SK-N-MC (cell line): ENCODE measurements at regions not wholly inside any gene's neighbourhood (a gene's known extent, or its start where the extent isn't known, plus 50 kb on each side); places are given as distances from the start of the nearest gene placed in this dataset.

Experiments used
- DNase-seq: peaks from one replicate; pipeline ENCODE4 v3.0.0-alpha.2; 2011; ENCODE audit warnings: low read depth, low spot score
- H3K27ac ChIP-seq: fragments of 200-600 bp; sonication (generic); 2 replicates; pipeline ENCODE4 v1.5.1; 2016; ENCODE audit warnings: mixed run types
- H3K36me3 ChIP-seq: fragments of 200-600 bp; sonication (generic); 2 replicates; pipeline ENCODE4 v1.6.1; 2017; ENCODE audit warnings: antibody characterized with exemption, low read length, mixed read lengths; ENCODE audit not compliant: insufficient read depth
- H3K4me3 ChIP-seq: fragments of 200-600 bp; sonication (generic); 2 replicates; pipeline ENCODE4 v1.5.1; 2016
- H3K9ac ChIP-seq: fragments of 200-600 bp; sonication (generic); 2 replicates; pipeline ENCODE4 v1.8.0; 2017; ENCODE audit warnings: mixed run types, mixed read lengths; ENCODE audit not compliant: insufficient read length
- H3K9me3 ChIP-seq: fragments of 200-600 bp; sonication (generic); 2 replicates; pipeline ENCODE4 v1.6.1; 2017; ENCODE audit warnings: low read depth, mild to moderate bottlenecking, antibody characterized with exemption, low read length, moderate library complexity, mixed read lengths
- EZH2 ChIP-seq: fragments of 200-600 bp; sonication (generic); IDR thresholded peaks from one replicate; pipeline ENCODE4 v1.6.1; 2017; ENCODE audit warnings: antibody characterized with exemption
- FOXP2 ChIP-seq: optimal IDR thresholded peaks from 2 replicates; pipeline ENCODE3; 2011; ENCODE audit warnings: mild to moderate bottlenecking, moderate library complexity; ENCODE audit not compliant: insufficient read depth; ENCODE audit errors: extremely low read length, control extremely low read depth
- POLR2AphosphoS5 ChIP-seq: IDR thresholded peaks from 2 replicates; pipeline ENCODE4 v1.6.1; 2012; ENCODE audit warnings: mild to moderate bottlenecking, low read depth, low read length, borderline replicate concordance

DNA sequence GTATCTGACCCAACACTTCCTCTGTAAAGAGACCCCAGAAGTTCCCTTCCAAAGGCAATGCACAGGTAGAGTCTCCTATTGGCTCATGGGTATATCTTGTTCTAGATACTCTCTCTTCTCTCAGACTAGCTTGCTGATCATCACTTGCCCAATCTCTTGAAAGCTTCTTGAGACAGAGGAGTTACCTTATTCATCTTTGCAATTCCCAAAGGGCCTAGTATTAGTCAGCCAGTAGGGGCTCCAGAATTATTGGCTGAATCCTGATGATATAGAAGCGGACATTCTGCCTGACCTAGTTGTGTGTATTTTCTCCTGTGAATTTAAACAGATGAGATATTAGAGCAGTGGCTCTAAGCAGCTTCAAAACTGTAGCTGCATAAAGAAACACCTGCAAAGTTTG lies 304.0 kb upstream of the KLF4 start:
- Histone ChIP-seq H3K27ac (no peak overlapping the region), H3K9ac (no peak overlapping the region), H3K4me3 (no peak overlapping the region), H3K9me3 (no peaks in the 10 kb centered on the region), H3K36me3 (no peaks in the 10 kb centered on the region)
- no peak for DNase-seq
- TF ChIP-seq EZH2 (no peak), FOXP2 (no peak), POLR2AphosphoS5 (no peak)

DNA sequence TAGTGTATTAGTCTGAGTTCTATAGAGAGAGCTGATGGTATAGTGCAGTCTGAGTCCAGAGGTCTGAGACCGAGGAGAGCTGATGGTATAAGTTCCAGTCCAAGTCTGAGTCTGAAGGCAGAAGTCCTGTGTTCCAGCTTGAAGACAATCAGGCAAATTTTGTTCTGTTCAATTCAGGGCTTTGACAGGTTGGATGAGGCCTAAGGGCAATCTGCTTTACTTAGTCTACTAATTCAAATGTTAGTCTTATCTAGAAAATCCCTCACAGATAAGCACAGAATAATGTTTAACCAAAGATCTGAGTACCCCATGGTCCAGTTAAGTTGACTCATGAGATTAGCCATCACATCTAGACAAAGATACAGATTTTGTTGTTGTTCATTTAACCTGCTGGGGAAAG lies 303.0 kb upstream of the KLF4 start:
- H3K9ac ChIP-seq = no peak overlapping the region
- H3K9me3 ChIP-seq = no peaks in the 10 kb centered on the region
- TF ChIP-seq POLR2AphosphoS5 (no peak), FOXP2 (no peak), EZH2 (no peak)
- no peak for DNase-seq
- H3K4me3 ChIP-seq = no peak overlapping the region
- H3K27ac ChIP-seq = no peak overlapping the region
- no peaks in the 10 kb centered on the region for H3K36me3 ChIP-seq

DNA sequence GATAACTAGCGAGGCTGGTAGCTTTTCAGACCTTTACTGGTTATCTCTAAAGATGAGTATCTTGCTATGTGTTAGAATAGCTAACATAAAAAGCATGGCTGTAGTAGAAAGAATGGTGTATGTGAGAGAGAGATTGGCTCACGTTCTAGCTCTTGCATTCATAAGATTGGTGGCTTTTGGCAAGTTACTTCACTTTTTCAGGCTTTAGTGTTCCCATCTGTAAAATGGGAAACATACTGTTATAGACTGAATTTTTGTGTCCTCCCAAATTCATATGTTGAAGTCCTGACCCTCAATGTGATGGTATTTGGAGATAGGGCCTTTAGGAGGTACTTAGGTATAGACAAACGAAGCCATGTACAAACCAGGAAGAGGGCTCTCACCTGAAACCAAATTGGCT lies 302.4 kb upstream of the KLF4 start:
- Histone ChIP-seq H3K9me3 (no peaks in the 10 kb centered on the region), H3K36me3 (no peaks in the 10 kb centered on the region), H3K27ac (no peak overlapping the region), H3K4me3 (no peak overlapping the region), H3K9ac (no peak overlapping the region)
- no peak for TF ChIP-seq EZH2
- no peak for TF ChIP-seq FOXP2
- no peak for TF ChIP-seq POLR2AphosphoS5
- DNase-seq = no peak

DNA sequence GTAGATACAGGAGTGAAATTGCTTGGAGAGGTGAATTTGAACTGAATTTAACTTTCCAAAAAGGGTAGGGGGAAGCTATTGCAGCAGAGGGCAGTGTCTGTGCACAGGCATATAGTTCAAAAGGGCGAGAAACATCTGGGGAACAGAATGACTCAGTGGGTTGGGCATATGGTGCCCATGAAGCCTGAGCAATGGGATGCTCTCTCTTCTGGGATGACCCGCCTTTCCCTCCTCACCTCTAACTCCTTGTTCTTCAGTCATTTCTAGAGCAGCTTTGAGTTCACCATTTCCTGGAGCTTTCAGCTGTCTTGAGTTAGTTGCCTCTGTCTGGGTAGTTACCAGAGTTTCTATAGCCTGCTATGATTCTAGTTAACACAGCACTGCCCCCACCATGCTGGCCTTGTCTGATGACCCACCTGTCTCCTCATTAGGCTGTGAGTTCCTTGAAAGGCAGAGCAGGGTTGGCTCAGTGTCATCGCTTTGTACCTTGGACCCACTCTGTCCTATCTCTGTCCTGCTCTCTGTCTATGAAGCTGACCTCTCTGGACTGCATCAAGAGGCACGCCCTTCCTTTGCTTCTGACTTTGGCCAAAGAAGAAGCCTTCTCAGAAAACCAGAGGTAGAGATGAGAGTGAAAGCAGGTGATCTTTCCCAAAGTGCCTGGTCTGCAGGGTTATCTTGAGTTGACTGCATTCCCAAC lies 299.6 kb upstream of the KLF4 start:
- Histone ChIP-seq H3K27ac (no peak overlapping the region), H3K4me3 (no peak overlapping the region), H3K9ac (no peak overlapping the region), H3K9me3 (no peaks in the 10 kb centered on the region), H3K36me3 (no peaks in the 10 kb centered on the region)
- TF ChIP-seq FOXP2 (no peak), EZH2 (no peak), POLR2AphosphoS5 (no peak)
- no peak for DNase-seq

DNA sequence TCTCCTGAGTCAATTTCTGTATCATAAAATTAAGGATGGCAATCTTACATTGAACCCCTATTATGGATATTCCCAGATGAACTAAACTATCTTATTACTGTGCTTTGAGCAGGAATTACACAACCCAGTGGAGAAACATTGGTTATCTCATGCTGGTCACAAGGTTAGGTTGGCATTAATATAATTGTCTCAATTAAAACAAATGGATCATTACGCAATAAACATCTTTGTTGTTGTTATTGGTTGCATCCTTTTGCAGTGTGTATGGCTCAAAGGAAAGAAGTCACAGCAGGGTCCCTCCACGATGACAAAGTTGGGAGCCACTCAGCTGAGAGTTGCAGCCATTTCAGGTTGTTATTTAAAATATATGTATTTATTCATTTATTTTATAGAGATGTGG lies 297.0 kb upstream of the KLF4 start:
- no peak for DNase-seq
- TF ChIP-seq EZH2 (no peak), POLR2AphosphoS5 (no peak), FOXP2 (no peak)
- no peaks in the 10 kb centered on the region for H3K36me3 ChIP-seq
- no peak overlapping the region for H3K27ac ChIP-seq
- H3K9ac ChIP-seq = no peak overlapping the region
- H3K9me3 ChIP-seq = no peaks in the 10 kb centered on the region
- no peak overlapping the region for H3K4me3 ChIP-seq

DNA sequence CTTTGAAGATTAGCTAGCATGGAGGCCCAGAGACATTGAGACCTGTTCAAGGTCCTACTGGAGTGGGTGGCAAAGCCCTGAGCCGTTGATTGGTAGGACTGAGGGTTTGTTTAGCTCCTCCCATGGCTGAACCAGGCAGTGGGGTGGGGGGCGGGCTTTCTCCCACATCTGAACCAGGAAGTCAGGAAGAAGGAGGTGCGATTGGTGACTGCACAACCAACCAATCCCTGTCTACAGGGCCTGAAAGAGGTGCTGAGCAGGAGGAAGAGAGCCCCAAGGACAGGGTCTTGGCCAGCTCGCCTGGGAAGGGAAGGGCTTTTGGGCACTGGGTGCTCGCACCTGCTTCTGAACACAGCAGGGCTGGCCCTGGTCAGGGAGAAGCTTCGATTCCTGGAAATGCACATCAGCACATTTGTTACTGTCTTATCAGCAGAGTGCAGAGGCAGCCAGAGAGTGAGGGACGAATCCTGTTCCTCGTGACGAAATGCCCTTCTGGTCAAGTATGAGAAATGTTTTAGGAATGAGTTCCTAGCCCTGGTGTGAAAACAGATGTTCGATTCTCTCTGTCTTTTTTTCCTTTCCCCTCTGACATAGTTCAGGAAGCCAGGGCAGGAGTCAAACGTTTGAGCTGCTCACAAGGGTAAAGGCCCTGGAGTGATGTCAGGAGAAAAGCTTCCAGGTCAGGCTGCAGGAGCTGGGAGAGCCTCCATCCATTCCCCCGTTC lies 294.8 kb upstream of the KLF4 start:
- no peak overlapping the region for H3K27ac ChIP-seq
- no peak for DNase-seq
- no peaks in the 10 kb centered on the region for H3K36me3 ChIP-seq
- no peak overlapping the region for H3K9ac ChIP-seq
- no peaks in the 10 kb centered on the region for H3K9me3 ChIP-seq
- no peak for TF ChIP-seq FOXP2
- TF ChIP-seq POLR2AphosphoS5 = no peak
- TF ChIP-seq EZH2 = no peak
- no peak overlapping the region for H3K4me3 ChIP-seq

DNA sequence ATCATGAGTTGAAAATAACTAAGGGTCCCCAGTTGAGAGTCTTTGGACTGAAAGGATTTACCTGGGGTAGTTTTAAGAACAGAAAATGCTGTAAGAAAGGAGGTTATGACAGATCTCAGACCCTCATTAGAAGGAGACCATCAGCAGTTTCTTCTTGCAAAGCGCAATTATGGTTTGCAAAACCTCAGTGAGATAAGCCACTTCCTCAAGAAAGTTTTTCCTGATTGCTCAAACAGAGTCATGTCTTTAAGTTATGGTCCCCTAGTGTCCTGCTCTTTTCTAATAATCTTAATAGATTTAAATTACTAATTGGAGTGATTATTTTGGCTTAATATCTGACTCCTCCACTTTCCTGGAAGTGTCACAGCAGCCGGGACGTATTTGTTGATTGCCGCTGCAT lies 293.2 kb upstream of the KLF4 start:
- Histone ChIP-seq H3K4me3 (no peak overlapping the region), H3K9ac (no peak overlapping the region), H3K9me3 (no peaks in the 10 kb centered on the region), H3K36me3 (no peaks in the 10 kb centered on the region), H3K27ac (no peak overlapping the region)
- TF ChIP-seq POLR2AphosphoS5 (no peak), EZH2 (no peak), FOXP2 (no peak)
- no peak for DNase-seq

DNA sequence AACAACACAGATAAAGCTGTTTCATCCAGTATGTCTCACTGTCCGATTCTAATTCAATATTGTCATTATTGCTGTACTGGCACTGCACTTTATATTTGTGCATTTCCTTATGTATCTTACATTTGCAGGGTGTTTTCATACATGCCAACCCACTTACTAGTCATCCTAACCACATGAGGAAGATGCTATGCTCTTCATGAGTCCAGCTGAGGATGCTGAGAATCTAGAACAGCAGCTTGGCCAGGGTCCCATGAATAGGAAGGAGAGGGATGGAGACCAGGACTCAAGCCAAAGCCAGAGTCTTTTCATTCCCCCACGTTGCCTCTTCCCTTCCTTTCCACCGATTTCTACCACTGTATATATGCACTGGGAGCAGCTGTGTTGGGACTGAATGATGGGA lies 292.8 kb upstream of the KLF4 start:
- no peak overlapping the region for H3K9ac ChIP-seq
- DNase-seq = no peak

DNA sequence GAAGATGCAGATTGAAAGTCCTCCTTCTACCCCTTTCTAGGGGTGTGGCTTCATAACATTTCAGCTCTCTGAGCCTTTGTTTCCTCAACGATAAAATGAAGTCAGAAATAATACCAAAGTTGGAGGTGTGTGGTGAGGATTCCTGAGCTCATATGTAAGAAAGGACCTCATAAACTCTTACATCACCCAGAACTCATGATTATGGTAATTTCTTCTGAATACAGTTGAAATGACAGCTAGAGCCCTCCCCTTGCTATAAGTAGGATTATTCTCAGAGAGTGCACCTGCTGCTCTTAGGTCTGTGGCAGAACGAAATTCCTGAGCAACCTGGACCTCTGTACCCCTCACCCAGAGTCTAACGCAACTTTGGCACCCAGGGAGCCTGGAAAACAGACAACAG lies 291.4 kb upstream of the KLF4 start:
- H3K9me3 ChIP-seq = no peaks in the 10 kb centered on the region
- no peak for DNase-seq
- H3K4me3 ChIP-seq = no peak overlapping the region
- no peaks in the 10 kb centered on the region for H3K36me3 ChIP-seq
- TF ChIP-seq POLR2AphosphoS5 = no peak
- no peak for TF ChIP-seq EZH2
- TF ChIP-seq FOXP2 = no peak
- no peak overlapping the region for H3K27ac ChIP-seq
- H3K9ac ChIP-seq = no peak overlapping the region

More for the DNA sequence above, 292.8 kb upstream of the KLF4 start:
- Histone ChIP-seq H3K36me3 (no peaks in the 10 kb centered on the region), H3K9me3 (no peaks in the 10 kb centered on the region), H3K27ac (no peak overlapping the region), H3K4me3 (no peak overlapping the region)
- no peak for TF ChIP-seq POLR2AphosphoS5
- TF ChIP-seq FOXP2 = no peak
- no peak for TF ChIP-seq EZH2
